Hematopoietic multipotent progenitor cell (in vitro differentiated cells): ENCODE measurements at regions not wholly inside any gene's neighbourhood (a gene's known extent, or its start where the extent isn't known, plus 50 kb on each side); places are given as distances from the start of the nearest gene placed in this dataset.
A peak's percentile ranks its signal among the peaks of the same experiment; 100 is the strongest.

Source experiments
- DNase-seq, 3 donors: peaks; one replicate each; pipeline ENCODE4 v3.0.0-alpha.2; 2011 to 2015; ENCODE audit warnings: low read depth in 2 of 3, low spot score in 2 of 3

GRCh38 chr1:63112155-63112900 lies 210.0 kb upstream of the FOXD3 start:
- no peak for DNase-seq

- DNase-seq = no peak
Measured at GRCh38 chr1:63115527-63115926, 206.8 kb upstream of the FOXD3 start.

GRCh38 chr1:63116016-63116415 lies 206.4 kb upstream of the FOXD3 start:
- no peak for DNase-seq

- DNase-seq = no peak
Measured at GRCh38 chr1:63119575-63120155, 202.7 kb upstream of the FOXD3 start.

GRCh38 chr1:63122079-63122478 lies 200.3 kb upstream of the FOXD3 start:
- peak in 2 of 3 donors; percentile 14 to 64 for DNase-seq

- peak in 2 of 3 donors; percentile 26 to 69 for DNase-seq
Measured at GRCh38 chr1:63124666-63125191, 197.6 kb upstream of the FOXD3 start.

GRCh38 chr1:63126104-63126503 lies 196.3 kb upstream of the FOXD3 start:
- DNase-seq = no peak

GRCh38 chr1:63127376-63127775 lies 195.0 kb upstream of the FOXD3 start:
- no peak for DNase-seq

- no peak for DNase-seq
Measured at GRCh38 chr1:63128556-63128955, 193.8 kb upstream of the FOXD3 start.

GRCh38 chr1:63129184-63129583 lies 193.2 kb upstream of the FOXD3 start:
- DNase-seq = no peak

- DNase-seq = no peak
Measured at GRCh38 chr1:63129855-63130254, 192.5 kb upstream of the FOXD3 start.

- DNase-seq = no peak
Measured at GRCh38 chr1:63134501-63135173, 187.7 kb upstream of the FOXD3 start.

GRCh38 chr1:63135174-63135512 lies 187.2 kb upstream of the FOXD3 start:
- DNase-seq = no peak

GRCh38 chr1:63135801-63136200 lies 186.6 kb upstream of the FOXD3 start:
- no peak for DNase-seq

GRCh38 chr1:63142001-63142400 lies 180.4 kb upstream of the FOXD3 start:
- no peak for DNase-seq

- DNase-seq = no peak
Measured at GRCh38 chr1:63143482-63143881, 178.9 kb upstream of the FOXD3 start.

- DNase-seq = no peak
Measured at GRCh38 chr1:63147783-63148182, 174.6 kb upstream of the FOXD3 start.

GRCh38 chr1:63148825-63149645 lies 173.3 kb upstream of the FOXD3 start:
- peak in 2 of 3 donors; percentile 15 to 61 for DNase-seq

- DNase-seq = no peak
Measured at GRCh38 chr1:63152572-63152971, 169.8 kb upstream of the FOXD3 start.

GRCh38 chr1:63155437-63155836 lies 166.9 kb upstream of the FOXD3 start:
- DNase-seq = no peak

GRCh38 chr1:63157085-63157484 lies 165.3 kb upstream of the FOXD3 start:
- no peak for DNase-seq
